ENCODE measurements at regions not wholly inside any gene's neighbourhood (a gene's known extent, or its start where the extent isn't known, plus 50 kb on each side); places are given as distances from the start of the nearest gene placed in this dataset.

GRCh38 chr5:163612358-163613149, 107.1 kb downstream of the MAT2B start:
- ChIA-PET POLR2A (no interaction called here), CTCF (no interaction called here)
- TF ChIP-seq EZH2 (IDR thresholded peaks at IDR 0.05; ENCODE audit: borderline replicate concordance, low read depth, low read length, severe bottlenecking) (no peak), POLR2AphosphoS5 (IDR thresholded peaks at IDR 0.05; ENCODE audit: insufficient read depth, low read depth, low read length) (no peak), MYC (IDR thresholded peaks at IDR 0.05; ENCODE audit: low read depth, low read length) (no peak), JUN (IDR thresholded peaks at IDR 0.05; ENCODE audit: borderline replicate concordance, insufficient read depth, insufficient read length, low read depth) (no peak), MAX (IDR thresholded peaks at IDR 0.05; ENCODE audit: insufficient read depth, insufficient read length) (no peak), FOS (IDR thresholded peaks at IDR 0.05; ENCODE audit: borderline replicate concordance, insufficient read depth, low read length) (no peak), GATA2 (IDR thresholded peaks at IDR 0.05; ENCODE audit: insufficient read depth, insufficient read length, low read depth, low read length) (no peak), POLR2A (IDR thresholded peaks at IDR 0.05; ENCODE audit: low read depth, low read length) (no peak), CTCF (IDR thresholded peaks at IDR 0.05; ENCODE audit: extremely low read depth in 1 of 2, insufficient read depth in 1 of 2, low read depth in 1 of 2, low read length in 2 of 2) (no peak)
- dilution Hi-C loops (cut with MboI; ENCODE audit: extremely low pct_ligation_motif_present, low sequenced_read_pairs), result no loop called here
- H3K27ac ChIP-seq (ENCODE audit: insufficient read depth, low read depth, low read length), result no peak overlapping the region
- intact Hi-C loops (cut with micrococcal nuclease), result no loop called here
- H3K9ac ChIP-seq (replicated peaks; ENCODE audit: extremely low read depth, insufficient read depth, low read length), result no peak overlapping the region
- no peaks in the 10 kb centered on the region for H3K4me1 ChIP-seq (ENCODE audit: control insufficient read depth, extremely low read depth, insufficient read depth, low read length)
- no TSS peak for BruUV-seq (replicated peaks)
- H3K36me3 ChIP-seq (ENCODE audit: control insufficient read depth in 2 of 2, extremely low read depth in 1 of 2, insufficient read depth in 2 of 2, low read length in 2 of 2), result no peaks in the 10 kb centered on the region
- H3K4me2 ChIP-seq (ENCODE audit: insufficient read depth, low read length), result no peak overlapping the region
- no peak for FAIRE-seq
- no peak overlapping the region for H3K4me3 ChIP-seq (replicated peaks in 1 of 3; ENCODE audit: insufficient read depth in 1 of 3, low read depth in 1 of 3, low read length in 3 of 3)
- no peaks in the 10 kb centered on the region for H3K79me2 ChIP-seq (ENCODE audit: control insufficient read depth, insufficient read depth, low read length)
- H3K9me3 ChIP-seq (replicated peaks; ENCODE audit: control insufficient read depth, insufficient read depth, low read length), result no peaks in the 10 kb centered on the region
- H2AFZ ChIP-seq (ENCODE audit: low read depth, low read length), result no peak overlapping the region
- no peaks in the 10 kb centered on the region for H3K9me1 ChIP-seq (replicated peaks; ENCODE audit: control insufficient read depth, extremely low read depth, insufficient read depth, low read length)
- no peaks in the 10 kb centered on the region for H4K20me1 ChIP-seq (replicated peaks; ENCODE audit: control insufficient read depth, extremely low read depth, insufficient read depth, low read length)
- DNase-seq (ENCODE audit: low read depth, low spot score), result no peak
- no peaks in the 10 kb centered on the region for H3K27me3 ChIP-seq (ENCODE audit: control insufficient read depth in 2 of 2, insufficient read depth in 2 of 2, low read length in 2 of 2)

All from endothelial cell of umbilical vein (primary cell).